ENCODE measurements at regions not wholly inside any gene's neighbourhood (a gene's known extent, or its start where the extent isn't known, plus 50 kb on each side); places are given as distances from the start of the nearest gene placed in this dataset.

DNA sequence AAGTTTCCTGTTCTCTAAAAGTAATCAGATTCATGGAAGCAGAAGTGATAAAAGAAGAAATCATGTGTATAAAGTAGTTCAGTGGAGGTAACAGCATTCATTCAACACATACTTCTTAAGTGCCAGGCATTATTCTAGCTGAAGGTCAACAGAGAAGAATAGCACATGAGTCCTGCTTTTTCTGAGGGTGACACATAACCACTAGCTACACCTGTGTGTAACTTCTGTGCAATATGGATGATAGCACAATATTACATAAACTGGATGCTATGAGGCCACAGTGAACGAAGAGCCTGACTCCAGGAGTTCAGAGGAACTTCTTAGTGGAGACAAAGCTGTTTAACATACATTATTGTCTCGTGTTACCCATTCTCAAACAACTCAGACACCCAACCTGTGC lies 114.3 kb upstream of the PCED1B start:
- TF ChIP-seq POLR2A (IDR thresholded peaks at IDR 0.05; ENCODE audit: low read depth) (no peak), POLR2AphosphoS5 (IDR thresholded peaks at IDR 0.05) (no peak)
- TF ChIP-seq, protein P1, sequence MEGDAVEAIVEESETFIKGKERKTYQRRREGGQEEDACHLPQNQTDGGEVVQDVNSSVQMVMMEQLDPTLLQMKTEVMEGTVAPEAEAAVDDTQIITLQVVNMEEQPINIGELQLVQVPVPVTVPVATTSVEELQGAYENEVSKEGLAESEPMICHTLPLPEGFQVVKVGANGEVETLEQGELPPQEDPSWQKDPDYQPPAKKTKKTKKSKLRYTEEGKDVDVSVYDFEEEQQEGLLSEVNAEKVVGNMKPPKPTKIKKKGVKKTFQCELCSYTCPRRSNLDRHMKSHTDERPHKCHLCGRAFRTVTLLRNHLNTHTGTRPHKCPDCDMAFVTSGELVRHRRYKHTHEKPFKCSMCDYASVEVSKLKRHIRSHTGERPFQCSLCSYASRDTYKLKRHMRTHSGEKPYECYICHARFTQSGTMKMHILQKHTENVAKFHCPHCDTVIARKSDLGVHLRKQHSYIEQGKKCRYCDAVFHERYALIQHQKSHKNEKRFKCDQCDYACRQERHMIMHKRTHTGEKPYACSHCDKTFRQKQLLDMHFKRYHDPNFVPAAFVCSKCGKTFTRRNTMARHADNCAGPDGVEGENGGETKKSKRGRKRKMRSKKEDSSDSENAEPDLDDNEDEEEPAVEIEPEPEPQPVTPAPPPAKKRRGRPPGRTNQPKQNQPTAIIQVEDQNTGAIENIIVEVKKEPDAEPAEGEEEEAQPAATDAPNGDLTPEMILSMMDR (IDR thresholded peaks at IDR 0.05) = no peak

All from esophagus muscularis mucosa (tissue), 3 donors.